ENCODE measurements at regions not wholly inside any gene's neighbourhood (a gene's known extent, or its start where the extent isn't known, plus 50 kb on each side); places are given as distances from the start of the nearest gene placed in this dataset.

DNA sequence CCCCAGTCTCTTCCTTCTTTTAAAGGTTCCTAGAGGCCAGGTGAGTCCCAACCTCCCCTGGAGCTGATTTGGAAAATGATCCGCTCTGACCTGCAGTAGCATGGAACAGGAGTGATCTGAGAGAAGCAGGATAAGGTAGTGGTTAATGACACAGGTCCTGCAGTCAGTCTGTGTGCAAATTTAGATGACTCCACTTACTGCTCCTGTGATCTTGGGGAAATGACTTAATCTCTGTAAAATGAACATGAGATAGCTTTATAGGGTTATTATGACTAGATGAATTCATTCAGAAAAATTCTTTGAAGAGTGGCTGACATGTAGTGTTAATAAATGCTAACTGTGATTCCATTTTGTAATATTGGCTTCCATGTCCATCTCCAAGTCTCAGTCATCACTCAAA is 374.9 kb upstream of the CAMK1G start:
- DNase-seq (ENCODE audit: low read depth, low spot score): no peak

DNA sequence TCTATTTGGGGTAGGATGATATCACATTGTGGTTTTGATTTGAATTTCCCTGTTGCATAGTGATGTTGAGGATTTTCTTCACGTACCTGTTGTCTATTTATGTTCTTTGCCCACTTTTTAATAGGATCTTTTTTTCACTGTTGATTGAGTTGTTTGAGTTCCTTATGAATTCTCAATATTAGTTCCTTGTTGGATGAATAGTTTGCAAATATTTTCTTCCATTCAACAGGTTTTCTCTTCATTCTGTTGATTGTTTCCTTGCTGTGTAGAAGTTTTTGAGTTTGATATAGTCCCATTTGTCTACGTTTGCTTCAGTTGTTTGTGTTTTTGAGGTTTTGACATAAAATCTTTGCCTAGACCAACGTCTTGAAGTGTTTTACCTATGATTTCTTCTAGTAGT is 369.5 kb upstream of the CAMK1G start:
- no peak for DNase-seq (ENCODE audit: low read depth, low spot score)

- no peak for DNase-seq (ENCODE audit: low read depth, low spot score)
These were observed 367.7 kb upstream of the CAMK1G start for GRCh38 chr1:209215826-209216225.

DNA sequence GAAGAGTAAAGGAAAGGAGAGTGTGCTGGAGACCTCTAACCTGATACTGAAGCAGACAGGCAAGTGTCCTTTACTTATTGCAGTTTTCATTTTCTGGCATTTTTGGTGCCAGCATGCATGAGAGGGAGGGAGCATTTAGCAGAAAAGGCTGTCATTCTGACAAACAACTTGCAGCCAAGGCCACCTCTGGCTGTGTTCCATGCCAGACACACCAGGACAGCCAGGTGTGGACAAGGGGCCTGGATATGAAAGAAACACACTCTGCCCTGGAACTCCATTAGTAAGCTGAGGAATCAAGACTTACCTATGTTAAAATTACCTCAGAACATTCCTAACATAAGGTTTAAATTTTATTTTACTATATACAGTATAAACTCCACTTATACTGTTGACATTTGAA is 365.4 kb upstream of the CAMK1G start:
- DNase-seq (ENCODE audit: low read depth, low spot score): no peak

DNA sequence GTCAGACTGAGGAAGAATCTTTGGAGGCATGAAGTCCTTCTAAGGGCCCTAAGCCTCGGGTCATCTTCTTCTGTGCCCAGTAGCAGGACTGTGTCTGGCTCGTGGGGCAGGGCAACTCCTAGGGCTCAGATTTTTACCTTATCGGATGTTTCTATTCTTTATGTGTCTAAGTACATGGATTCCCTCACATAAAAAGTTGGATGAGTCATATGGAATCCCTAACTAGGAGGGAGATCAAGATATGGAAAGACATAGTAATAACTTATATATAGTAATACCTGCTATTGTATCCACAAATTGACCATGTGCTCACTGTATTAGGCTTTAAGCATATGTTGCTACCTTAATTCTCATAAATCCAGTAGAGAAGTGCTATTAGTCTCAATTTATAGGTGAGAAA is 364.5 kb upstream of the CAMK1G start:
- DNase-seq (ENCODE audit: low read depth, low spot score): no peak

DNA sequence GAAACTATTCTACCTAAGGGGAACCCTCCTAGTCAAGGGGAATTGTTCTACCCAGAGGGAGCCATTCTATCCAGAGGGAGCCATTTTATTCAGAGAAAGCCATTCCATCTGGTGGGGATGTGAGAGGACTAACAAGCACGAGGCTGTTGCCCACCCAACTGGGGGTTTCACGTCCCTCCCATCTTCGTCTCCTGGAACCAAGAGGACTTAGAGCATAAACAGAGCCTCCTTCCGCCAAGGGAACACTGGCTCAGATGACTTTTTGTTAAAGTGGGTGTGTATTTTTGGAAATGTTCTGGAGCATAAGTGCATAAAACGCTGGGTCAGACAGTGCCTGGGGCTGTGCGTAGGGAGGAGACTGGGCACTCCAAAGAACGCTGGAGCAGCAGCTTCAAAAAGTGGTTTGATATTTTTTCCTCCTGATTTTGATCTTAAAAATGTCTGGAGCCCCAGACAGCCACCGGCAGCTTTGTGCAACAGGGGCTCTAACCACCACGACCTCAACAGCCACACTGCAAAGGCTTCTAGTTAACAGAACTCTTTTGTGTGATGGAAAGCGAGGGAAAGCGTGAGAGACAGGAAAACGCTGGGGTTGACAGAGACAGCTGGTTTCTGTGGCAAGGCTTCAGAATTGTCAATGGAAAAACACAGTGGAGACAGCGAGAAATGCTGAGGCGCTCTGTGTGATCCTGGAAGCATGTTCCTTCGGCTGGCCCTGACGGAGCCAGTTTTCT is 363.6 kb upstream of the CAMK1G start:
- no peak for DNase-seq (ENCODE audit: low read depth, low spot score)

DNA sequence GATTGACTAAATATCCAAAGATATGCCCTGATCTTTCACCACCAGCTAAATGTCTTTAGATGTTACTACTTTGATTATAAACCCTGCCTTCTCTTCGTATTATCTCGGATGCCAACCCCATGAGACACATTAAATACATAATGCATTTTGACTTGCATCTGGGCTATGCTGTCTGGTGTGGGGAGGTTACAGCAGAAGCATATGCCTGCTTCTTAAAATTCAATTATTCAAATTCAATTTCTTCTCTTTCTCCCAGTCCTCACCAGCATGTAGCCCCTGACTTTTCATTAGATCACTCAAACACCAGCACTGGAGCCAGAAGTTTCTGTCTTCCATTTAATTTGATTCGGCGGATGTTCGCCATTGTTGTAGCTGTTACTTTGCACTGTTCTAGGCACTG is 360.7 kb upstream of the CAMK1G start:
- no peak for DNase-seq (ENCODE audit: low read depth, low spot score)

- DNase-seq (ENCODE audit: low read depth, low spot score): no peak
These were observed 359.7 kb upstream of the CAMK1G start for GRCh38 chr1:209223791-209224190.

- DNase-seq (ENCODE audit: low read depth, low spot score): no peak
These were observed 358.6 kb upstream of the CAMK1G start for GRCh38 chr1:209224886-209225285.

- DNase-seq (ENCODE audit: low read depth, low spot score): no peak
These were observed 356.3 kb upstream of the CAMK1G start for GRCh38 chr1:209227171-209227570.

- no peak for DNase-seq (ENCODE audit: low read depth, low spot score)
These were observed 355.6 kb upstream of the CAMK1G start for GRCh38 chr1:209227941-209228340.

- DNase-seq (ENCODE audit: low read depth, low spot score): no peak
These were observed 353.9 kb upstream of the CAMK1G start for GRCh38 chr1:209229494-209230061.

DNA sequence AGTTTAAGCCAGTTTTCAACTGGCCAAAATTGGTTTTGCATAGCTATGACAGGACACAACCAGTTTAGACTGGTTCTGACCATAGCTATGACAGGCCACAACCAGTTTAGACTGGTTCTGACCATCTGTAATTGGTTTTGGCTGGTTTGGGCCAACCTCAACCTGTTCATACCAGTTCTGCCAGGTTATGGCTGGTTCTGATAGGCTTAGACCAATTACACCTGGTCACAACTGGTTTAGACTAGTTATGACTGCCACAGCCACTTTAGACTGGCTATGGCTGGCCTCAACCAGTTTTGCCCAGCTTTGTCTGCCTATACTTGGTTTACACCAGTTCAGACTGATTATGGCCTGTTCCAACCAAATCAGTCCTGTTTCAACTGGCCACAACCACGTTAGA is 353.2 kb upstream of the CAMK1G start:
- no peak for DNase-seq (ENCODE audit: low read depth, low spot score)

DNA sequence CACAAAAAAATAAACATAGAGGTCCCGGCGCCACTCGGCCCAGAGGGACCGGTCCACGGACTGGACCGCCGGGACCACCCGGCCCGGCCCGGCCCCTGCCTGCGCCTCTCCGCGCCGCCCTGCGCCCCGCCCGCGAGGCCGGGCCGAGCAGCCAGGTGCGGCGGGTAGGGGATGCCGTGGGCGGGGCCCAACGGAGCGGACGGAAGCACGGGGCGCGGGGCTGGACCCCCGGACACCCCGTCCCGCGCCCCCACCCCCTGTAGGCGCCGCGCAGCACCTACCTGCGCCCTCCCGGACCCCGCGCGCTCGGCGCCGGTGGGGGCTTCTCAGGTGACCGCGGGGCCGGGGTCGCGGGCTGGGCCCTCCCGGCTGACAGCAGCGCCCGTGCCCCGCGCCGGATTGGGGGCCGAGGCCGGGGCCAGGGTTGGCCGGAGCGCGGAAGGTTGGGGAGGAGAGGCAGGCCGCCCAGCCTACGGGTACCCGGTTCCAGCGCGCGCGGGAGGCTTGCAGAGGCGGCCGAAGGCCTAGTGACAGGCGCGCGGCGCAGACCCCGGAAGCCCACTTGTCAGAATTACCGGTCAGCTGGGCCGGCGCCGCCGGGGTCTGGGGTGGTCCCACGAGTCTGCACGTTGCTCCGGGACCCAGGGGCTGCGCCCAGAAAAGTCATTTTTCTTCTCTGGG is 351.9 kb upstream of the CAMK1G start:
- DNase-seq (ENCODE audit: low read depth, low spot score): no peak

DNA sequence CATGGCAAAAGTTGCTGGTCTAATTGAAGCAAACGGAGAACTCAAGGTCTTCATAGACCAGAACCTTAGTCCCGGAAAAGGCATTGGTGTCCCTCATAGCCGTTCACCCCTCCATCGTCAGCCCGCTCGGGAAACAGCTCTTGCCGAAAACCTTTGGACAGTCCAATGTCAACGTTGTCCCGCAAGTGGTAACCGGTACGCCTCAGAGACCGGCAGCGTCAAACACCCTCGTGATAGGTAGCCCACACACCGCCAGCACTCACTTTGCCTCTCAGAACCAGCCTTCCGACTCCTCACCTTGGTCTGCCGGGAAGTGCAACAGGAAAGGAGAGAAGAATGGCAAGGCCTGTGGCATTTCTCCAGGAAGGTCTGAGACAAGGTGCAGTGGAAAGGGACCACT is 351.3 kb upstream of the CAMK1G start:
- DNase-seq (ENCODE audit: low read depth, low spot score): no peak

- DNase-seq (ENCODE audit: low read depth, low spot score): no peak
These were observed 350.8 kb upstream of the CAMK1G start for GRCh38 chr1:209232759-209233158.

DNA sequence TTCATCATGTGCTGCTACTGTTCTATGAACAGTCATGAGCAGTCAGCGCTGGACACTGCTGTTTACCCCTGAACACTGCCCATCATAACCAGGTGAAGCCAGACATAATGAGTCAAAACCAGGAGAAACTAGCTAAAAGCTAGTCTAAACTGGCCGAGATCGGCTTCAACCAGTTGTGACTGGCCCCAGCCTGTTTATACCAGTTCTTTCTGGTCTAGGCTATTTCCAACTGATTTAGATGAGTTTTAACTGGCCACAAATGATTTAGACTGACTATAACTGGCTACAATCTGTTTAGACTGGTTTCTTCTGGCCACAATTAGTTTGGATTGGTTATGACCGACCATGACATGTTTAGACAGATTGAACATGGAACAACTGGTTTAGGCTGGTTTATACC is 348.3 kb upstream of the CAMK1G start:
- no peak for DNase-seq (ENCODE audit: low read depth, low spot score)

DNA sequence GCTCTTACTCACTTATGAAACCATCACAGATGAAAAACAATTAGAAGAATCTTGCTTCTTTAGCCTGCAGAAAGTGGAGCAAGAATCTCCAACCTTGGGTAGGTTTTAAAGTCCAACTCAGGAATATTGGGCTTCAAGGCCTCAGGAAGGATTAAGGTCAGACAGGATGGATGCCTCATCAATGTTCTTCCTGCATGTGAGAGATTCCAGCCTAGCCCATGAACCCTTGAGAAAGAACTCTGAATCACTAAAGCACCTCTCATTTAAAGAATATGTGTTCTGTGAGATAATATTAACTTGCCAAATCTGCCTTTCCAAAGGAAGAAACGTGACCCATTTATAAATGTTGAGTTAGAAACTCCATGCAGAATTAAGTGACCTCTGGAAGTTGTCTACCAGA is 345.2 kb upstream of the CAMK1G start:
- no peak for DNase-seq (ENCODE audit: low read depth, low spot score)

DNA sequence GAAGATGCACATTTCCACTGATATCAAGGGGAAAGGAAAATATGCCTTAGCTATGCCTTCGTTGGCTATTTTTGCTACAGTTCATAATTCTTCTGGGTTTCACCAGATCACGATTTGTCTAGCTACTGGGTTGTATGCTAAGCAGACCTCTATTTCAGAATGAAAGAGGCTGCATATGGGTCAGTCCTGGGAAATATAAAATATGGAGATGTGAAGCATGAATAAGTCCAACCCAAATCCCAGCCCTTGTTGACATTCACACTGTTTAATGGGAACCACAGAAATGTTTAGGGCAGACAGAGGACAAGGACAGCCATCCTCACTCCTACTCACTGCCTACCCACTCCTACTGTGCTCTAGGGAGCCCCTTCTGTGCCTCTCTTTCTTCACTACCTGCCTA is 343.2 kb upstream of the CAMK1G start:
- DNase-seq (ENCODE audit: low read depth, low spot score): no peak

DNA sequence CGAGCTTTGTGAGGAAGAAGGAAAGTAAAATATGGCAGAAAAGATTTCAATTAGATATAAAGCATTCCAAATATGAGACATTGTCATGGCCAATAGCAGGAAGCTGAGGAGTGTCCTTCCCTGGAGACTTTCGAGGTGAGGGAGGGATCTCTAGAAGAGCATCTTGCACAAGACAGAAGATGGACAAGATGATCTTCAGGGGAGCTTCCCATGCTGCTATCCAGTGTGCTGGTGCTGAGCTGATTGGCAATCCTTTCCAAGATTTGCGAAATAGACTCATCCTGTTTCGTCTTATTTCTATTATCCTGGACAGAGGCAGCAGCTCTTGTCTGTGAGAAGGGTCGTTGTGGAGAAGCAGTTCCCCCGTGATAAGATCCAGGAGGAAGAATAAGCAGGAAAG is 342.0 kb upstream of the CAMK1G start:
- no peak for DNase-seq (ENCODE audit: low read depth, low spot score)

- no peak for DNase-seq (ENCODE audit: low read depth, low spot score)
These were observed 334.8 kb upstream of the CAMK1G start for GRCh38 chr1:209248649-209249279.

DNA sequence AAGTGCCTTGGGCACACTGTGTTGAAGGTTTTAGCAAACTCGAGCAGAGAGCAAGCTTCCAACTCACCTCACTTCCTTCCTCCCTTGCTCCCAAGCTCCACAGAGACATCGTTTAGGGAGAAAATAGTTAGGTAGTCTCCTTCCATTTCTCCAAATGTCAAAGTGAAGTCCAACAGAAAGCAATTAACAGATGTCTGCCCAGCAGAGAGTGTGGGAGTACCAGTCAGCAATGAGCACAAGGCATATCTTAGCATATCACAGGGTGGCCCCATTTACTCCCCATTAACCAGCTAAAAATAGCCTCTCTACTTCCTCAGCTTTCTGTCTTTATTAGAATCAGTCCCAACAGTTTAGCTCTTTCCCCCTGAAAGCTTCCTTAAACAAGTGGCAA is 334.2 kb upstream of the CAMK1G start:
- no peak for DNase-seq (ENCODE audit: low read depth, low spot score)

All from pulmonary artery endothelial cell (primary cell).